NCI-H2196 treated with DMSO at 0.1 percent for 48 hours (cell line): ENCODE measurements at regions not wholly inside any gene's neighbourhood (a gene's known extent, or its start where the extent isn't known, plus 50 kb on each side); places are given as distances from the start of the nearest gene placed in this dataset.
"Not testable (repeated sequence)": the region's sequence is repeated elsewhere in the genome, so short reads cannot be mapped to it uniquely, and the experiment has no call there.

Source experiments
- DNase-seq: peaks from one replicate; lab custom pipeline; 2025; ENCODE audit not compliant: unreplicated experiment; lab: John Stamatoyannopoulos, UW

DNA sequence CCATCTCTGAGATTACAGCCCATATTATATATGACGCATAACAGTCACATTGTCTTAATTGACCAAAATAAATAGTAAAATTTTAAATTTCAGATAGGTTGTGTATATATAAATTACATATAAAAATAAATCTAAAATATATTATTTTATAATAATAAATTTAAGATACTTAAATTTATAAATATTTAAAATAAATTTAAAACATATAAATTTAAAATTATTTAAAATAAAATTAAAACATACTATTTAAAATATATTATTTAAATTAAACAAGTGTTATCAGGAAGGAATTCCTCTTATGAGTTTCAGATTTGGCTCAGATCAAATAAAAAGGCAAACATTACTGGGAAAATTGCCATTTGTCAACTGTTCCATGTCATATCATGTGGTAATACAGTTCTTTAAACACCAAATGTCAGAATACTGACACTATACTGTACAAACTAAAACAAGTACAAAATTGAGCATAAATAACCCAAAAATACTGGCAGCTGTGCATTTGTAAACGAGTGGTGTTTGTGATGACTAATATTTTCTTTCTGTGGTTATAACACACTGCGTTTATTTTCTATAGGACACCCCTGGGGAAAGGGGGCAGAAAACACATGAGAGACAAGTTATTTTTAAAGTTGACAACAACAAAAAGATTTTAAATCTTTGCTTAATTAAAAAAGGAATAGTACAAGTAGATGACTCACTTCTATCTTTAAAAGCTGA, 71.3 kb upstream of the DGKB start:
- no peak for DNase-seq

DNA sequence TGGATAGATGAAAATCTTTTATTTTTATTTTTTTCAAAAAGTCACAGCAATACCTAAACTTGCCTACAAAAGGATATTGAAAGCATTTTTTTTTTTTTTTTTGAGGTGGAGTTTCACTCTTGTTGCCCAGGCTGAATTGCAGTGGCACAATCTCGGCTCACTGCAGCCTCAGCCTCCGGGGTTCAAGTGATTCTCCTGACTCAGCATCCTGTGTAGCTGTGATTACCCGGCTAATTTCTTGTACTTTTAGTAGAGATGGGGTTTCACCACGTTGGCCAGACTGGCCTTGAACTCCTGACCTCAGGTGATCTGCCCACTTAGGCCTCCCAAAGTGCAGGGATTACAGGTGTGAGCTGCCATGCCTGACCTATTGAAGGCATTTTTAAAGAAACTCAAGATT, 69.1 kb upstream of the DGKB start:
- DNase-seq, result not testable (repeated sequence)

DNA sequence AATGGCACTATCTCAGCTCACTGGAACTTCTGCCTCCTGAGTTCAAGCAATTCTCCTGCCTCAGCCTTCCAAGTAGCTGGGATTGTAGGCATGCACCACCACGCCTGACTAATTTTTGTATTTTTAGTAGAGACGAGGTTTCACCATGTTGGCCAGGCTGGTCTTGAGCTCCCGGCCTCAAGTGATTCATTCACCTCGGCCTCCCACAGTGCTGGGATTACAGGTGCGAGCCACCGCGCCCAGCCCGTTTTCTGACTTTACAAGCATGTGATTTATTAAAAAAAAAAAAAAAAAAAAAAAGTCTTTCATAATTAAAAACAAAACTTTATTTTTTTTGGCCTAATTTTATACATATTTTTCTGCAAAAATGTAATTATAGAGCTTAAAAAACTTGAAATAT, 64.8 kb upstream of the DGKB start:
- DNase-seq, result not testable (repeated sequence)

DNA sequence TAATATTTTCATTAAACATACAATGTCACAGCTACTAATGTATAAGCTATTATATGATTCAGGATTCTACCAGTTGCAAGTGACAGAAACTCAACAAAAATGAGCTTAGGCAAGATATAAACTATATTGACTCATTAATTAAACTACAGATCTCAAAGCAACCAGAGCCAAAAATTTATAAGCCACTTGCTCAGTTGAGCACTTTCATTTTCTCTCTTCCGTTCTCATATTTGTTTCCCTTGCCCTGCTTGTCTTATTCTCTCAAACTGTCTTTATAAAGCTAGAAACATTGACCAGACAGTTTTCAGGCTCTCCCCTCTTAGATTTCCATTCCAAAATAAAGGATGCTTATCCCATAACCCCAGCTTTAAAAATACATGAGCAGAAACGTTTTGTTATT, 60.2 kb upstream of the DGKB start:
- no peak for DNase-seq

DNA sequence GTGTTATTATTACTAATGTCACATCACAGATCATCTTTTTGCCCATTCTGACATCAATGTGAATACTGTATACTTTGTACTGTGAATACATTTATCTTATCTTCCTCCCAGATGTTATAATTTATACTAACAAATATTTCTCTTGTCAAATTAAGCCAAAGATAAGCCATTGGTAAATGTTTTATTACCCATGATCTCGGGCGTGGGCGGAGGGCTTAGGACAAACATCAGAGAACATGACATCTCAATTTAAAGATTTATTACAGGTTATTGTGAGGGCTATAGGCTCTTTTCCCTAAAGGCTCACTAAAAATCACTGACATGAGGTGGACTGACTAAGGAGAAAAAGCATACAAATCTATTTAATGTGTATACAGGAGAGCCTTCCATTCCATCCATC, 58.2 kb upstream of the DGKB start:
- DNase-seq, result no peak

DNA sequence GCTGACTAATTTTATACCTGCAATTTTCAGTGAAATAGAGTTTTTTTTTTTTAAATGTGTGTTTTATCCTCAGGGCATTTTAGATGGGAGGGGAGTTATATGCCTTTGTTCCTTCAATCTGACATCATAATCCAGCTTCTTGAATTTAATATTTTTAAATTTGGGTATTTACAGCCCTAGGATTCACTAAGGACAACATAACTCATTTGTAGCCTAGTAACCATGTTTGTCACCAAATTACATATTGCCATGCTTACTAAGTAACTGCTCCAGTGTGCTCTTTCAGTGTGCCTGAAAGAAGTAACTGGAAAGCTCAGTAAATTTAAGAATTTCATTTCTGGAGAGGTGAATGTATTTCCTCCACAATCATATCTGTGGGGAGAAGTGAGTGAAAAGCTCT, 56.8 kb upstream of the DGKB start:
- DNase-seq, result no peak

DNA sequence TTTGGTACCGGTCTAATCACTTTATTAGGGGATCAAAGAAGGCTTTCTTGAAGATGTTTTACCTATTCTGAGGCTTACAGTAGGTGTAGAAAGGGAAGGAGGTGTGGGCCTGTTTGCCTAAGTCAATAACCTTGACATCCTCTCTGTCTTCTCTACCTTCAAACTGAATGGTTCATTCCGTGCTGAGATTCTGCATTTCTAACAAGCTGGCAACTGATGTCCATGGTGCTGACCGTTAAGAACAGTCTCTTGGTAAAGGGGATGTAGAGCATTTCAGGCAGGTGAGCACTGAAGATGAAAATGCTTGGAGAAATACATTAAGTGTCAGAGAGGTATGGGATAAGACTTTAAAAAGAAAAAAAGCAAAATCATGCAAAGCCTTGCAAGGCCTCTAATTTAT, 51.5 kb upstream of the DGKB start:
- no peak for DNase-seq
